ENCODE measurements at regions not wholly inside any gene's neighbourhood (a gene's known extent, or its start where the extent isn't known, plus 50 kb on each side); places are given as distances from the start of the nearest gene placed in this dataset.
"Not testable (repeated sequence)": the region's sequence is repeated elsewhere in the genome, so short reads cannot be mapped to it uniquely, and the experiment has no call there.

DNA sequence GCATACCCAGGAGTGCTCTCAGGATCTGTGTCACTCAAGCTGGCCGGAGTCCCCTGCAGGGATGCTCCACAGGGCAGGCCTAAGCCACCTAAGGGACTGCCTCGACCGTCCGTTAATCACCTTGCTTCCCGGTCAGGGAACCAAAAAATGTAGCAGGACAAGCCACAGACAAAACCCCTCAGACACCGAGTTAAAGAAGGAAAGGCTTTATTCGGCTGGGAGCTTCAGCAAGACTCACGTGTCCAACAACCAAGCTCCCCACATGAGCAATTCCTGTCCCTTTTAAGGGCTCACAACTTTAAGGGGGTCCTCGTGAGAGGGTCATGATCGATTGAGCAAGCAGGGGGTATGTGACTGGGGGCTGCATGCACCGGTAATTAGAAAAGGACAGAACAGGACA lies 72.1 kb upstream of the GMDS start:
- DNase-seq (ENCODE audit: low read depth in 2 of 2, low spot score in 1 of 2), result not testable (repeated sequence)

DNA sequence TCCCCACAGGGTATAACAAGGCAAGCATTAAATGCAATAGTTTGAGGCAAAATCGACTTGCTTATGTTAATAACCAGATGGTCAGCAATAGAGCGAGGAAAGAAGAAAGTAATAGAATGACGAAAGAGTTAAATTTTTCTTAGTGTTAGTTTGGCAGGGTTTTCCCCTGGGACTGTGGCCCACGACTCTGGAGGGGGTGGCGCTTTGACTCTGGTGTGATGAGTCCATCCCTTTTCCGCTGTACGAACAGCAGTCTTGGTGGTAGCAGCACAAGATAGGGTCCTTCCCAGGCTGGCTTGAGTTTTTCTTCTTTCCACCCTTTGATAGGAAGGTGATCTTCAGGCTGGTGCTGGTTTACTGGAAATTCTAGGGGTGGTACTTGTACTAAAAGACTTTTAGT lies 69.2 kb upstream of the GMDS start:
- DNase-seq (ENCODE audit: low read depth in 2 of 2, low spot score in 1 of 2), result no peak

DNA sequence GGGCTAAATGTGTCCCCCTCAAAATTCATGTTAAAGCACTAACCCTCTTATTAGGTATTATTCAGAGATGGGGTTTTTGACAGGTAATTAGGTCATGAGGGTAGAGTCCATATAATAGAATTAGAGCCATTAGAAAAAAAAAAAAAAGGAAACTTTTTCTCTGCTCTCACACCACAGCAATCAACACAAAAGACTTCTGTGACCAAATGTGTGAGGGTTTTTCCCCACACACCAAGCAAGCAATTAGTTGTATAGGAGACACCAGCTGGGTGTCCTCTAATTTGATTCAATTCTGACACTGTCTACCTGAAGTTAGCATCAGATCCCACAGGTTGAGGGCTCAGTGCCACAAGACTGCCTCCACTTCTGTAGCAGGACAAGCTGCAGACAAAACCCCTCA lies 64.6 kb upstream of the GMDS start:
- DNase-seq (ENCODE audit: low read depth in 2 of 2, low spot score in 1 of 2), result no peak

DNA sequence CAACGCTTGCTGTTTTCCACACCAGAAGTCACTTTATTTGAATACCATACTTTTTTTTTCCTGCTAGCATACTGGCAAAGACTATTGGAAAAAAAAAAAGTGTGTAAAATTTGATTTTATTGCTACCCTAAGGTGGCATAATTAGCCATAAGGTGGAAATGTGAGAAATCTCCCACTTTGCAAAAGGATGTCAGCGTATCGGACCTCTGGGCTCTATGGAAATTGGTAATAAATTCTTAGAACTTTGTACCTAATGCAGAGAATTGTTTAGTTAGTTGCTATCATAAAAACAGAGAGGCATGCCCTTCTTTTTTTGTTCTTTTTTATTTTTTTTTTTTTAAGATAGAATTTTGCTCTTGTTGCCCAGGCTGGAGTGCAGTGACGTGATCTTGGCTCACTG lies 63.7 kb upstream of the GMDS start:
- DNase-seq (ENCODE audit: low read depth in 2 of 2, low spot score in 1 of 2), result no peak

DNA sequence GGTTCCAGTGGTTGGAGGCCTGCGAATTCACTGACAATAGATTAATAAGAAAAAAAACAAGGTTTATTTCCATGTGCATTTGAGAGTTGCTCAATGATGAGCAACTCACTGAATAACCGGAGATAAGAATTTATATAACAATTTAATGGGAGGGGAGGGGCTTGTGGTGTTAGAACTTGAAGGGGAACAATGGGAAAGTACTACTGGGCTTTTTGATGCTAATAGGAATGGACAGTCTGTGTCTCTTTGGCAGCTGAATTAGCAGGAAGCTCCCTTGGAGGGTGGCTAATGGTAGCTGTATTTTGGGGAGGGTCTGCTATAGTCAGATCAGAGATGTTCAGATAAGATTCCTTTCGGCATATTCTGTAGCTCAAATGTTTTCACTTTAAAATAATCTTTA lies 62.4 kb upstream of the GMDS start:
- DNase-seq (ENCODE audit: low read depth in 2 of 2, low spot score in 1 of 2), result no peak

DNA sequence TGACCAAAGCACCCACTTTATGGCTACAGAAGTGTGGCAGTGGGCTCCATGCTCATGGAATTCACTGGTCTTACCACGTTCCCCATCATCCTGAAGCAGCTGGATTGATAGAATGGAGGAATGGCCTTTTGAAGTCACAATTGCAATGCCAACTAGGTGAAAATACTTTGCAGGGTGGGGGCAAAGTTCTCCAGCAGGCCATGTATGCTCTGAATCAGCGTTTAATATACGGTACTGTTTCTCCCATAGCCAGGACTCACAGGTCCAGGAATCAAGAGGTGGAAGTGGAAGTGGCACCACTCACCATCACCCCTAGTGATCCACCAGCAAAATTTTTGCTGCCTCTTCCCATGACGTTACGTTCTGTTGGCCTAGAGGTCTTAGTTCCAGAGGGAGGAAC lies 60.5 kb upstream of the GMDS start:
- DNase-seq (ENCODE audit: low read depth in 2 of 2, low spot score in 1 of 2), result no peak

DNA sequence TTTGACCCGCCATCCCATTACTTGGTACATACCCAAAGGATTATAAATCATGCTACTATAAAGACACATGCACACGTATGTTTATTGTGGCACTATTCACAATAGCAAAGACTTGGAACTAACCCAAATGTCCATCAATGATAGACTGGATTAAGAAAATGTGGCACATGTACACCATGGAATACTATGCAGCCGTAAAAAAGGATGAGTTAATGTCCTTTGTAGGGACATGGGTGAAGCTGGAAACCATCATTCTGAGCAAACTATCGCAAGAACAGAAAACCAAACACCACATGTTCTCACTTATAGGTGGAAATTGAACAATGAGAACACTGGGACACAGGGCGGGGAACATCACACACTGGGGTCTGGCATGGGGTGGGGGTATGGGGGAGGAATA lies 57.1 kb upstream of the GMDS start:
- DNase-seq (ENCODE audit: low read depth in 2 of 2, low spot score in 1 of 2), result not testable (repeated sequence)

DNA sequence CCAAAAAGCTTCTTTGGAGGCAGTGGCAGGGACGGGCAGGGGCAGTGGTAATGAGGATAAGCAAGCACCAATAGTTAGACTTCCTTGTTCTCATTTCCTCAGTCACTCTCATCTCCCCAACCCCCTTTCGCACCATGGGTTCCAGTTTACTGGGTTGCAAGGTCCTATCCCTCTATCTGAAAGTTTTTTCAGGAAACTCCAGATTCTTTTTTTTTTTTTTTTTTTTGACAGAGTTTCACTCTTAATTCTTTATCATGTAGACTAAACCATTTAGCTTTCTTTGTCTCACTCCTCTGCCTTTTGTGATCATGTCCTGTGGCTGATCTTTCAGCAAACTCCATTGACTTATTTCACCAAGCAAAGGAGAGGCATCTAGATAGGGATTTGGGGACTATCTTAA lies 51.4 kb upstream of the GMDS start:
- no peak for DNase-seq (ENCODE audit: low read depth in 2 of 2, low spot score in 1 of 2)

Data from stimulated activated CD8-positive, alpha-beta memory T cell treated with anti-CD3 and anti-CD28 coated beads, Interleukin-4, amount 100 ng/mL, for 1 hour (primary cell).